Activated naive CD8-positive, alpha-beta T cell treated with anti-CD3 and anti-CD28 coated beads, Interleukin-2, amount 10 ng/mL, durations not matched to agents 7 days and 5 days (primary cell): ENCODE measurements at regions not wholly inside any gene's neighbourhood (a gene's known extent, or its start where the extent isn't known, plus 50 kb on each side); places are given as distances from the start of the nearest gene placed in this dataset.

Experiments
- ATAC-seq: fragments of 150-1000 bp; cut with Tn5 transposase; one replicate; pipeline ENCODE4 v1.10.0; 2021; ENCODE audit warnings: low read depth, moderate library complexity
- POLR2A ChIA-PET: fragments of 350-600 bp; sonication (Branson Sonifier 250); formaldehyde crosslinking; loops from one replicate; lab custom pipeline; 2021; ENCODE audit warnings: antibody characterized with exemption; lab: Charles Lee
- DNase-seq: peaks from one replicate; pipeline ENCODE4 v3.0.0; 2021
- H3K27ac Mint-ChIP-seq: one replicate; pipeline ENCODE4 v1.8.0; 2022; ENCODE audit warnings: mild to moderate bottlenecking, mixed read lengths
- H3K27me3 Mint-ChIP-seq: one replicate; pipeline ENCODE4 v1.8.0; 2022; ENCODE audit warnings: mild to moderate bottlenecking, moderate library complexity, mixed read lengths
- H3K36me3 Mint-ChIP-seq: one replicate; pipeline ENCODE4 v1.8.0; 2021; ENCODE audit warnings: mild to moderate bottlenecking, mixed read lengths
- H3K4me1 Mint-ChIP-seq: one replicate; pipeline ENCODE4 v1.8.0; 2021; ENCODE audit warnings: mixed read lengths
- H3K4me3 Mint-ChIP-seq: one replicate; pipeline ENCODE4 v1.8.0; 2022; ENCODE audit warnings: mild to moderate bottlenecking, moderate library complexity, mixed read lengths
- H3K9me3 Mint-ChIP-seq: one replicate; pipeline ENCODE4 v1.8.0; 2021; ENCODE audit warnings: mixed read lengths

DNA sequence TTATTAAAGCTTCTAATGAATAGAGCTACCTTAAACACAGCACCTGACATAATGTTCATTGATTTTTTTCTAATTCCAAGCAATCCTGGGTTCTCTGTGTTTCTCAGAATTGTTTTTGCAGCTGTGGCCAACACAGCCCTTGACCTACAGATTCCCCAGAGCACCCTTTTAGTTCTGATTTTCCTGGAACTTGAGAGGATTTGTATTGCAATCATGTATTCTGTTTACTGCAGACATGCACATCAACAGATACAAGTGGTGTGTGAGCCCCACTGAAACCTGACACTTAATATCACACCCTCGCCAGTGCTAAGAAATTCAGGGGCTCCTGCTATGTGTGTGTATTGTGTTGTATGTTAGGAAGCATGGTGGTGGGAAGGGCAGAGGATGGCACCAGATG is 344.2 kb upstream of the POM121L12 start:
- DNase-seq (no peak), ATAC-seq (no peak)
- Mint-ChIP-seq H3K27ac (no peak overlapping the region), H3K9me3 (peaks cover 15% of the 10 kb centered on the region), H3K27me3 (no peaks in the 10 kb centered on the region), H3K4me1 (no peaks in the 10 kb centered on the region), H3K36me3 (no peaks in the 10 kb centered on the region), H3K4me3 (no peak overlapping the region)
- POLR2A ChIA-PET, result no interaction called here

DNA sequence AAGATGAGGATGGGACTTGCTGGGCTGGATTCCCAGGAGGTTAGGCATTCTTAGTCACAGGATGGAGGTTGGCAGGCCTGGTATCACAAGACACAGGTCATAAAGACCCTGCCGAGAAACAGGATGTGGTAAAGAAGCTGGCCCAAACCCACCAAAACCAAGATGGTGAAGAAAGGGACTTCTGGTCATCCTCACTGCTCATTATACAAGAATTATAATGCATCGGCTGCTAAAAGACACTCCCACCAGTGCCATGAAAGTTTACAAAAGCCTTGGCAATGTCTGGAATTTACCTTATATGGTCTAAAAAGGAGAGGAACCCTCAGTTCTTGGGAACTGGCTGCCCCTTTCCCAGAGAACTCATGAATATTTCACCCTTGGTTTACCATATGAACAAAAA is 345.5 kb upstream of the POM121L12 start:
- POLR2A ChIA-PET, result no interaction called here
- DNase-seq (no peak), ATAC-seq (no peak)
- Mint-ChIP-seq H3K36me3 (no peaks in the 10 kb centered on the region), H3K27ac (no peak overlapping the region), H3K9me3 (peaks cover 14% of the 10 kb centered on the region), H3K4me3 (no peak overlapping the region), H3K27me3 (no peaks in the 10 kb centered on the region), H3K4me1 (no peaks in the 10 kb centered on the region)

DNA sequence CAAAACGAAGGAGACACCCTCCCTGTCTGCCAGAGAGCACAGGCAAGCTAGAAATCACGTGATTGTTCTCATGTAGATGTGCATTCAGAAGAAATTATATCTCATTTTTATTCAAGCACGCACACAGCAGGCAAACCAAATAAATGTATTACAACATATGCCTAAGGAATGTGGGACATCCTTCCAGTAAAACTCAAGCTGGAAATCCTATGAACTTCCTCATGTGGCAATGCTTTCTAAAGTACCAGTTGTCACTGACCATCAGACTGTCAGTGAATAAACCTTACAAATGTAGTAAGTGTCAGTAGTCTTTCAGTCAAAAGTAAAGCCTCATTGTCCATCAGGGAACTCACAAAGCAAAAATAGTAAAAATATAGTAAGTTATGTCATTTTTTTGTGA is 350.1 kb upstream of the POM121L12 start:
- no peak overlapping the region for H3K27ac Mint-ChIP-seq
- no peaks in the 10 kb centered on the region for H3K4me1 Mint-ChIP-seq
- no peak for DNase-seq
- no peak overlapping the region for H3K4me3 Mint-ChIP-seq
- H3K27me3 Mint-ChIP-seq, result no peaks in the 10 kb centered on the region
- POLR2A ChIA-PET, result no interaction called here
- H3K9me3 Mint-ChIP-seq, result peaks cover 15% of the 10 kb centered on the region
- ATAC-seq, result no peak
- H3K36me3 Mint-ChIP-seq, result no peaks in the 10 kb centered on the region

DNA sequence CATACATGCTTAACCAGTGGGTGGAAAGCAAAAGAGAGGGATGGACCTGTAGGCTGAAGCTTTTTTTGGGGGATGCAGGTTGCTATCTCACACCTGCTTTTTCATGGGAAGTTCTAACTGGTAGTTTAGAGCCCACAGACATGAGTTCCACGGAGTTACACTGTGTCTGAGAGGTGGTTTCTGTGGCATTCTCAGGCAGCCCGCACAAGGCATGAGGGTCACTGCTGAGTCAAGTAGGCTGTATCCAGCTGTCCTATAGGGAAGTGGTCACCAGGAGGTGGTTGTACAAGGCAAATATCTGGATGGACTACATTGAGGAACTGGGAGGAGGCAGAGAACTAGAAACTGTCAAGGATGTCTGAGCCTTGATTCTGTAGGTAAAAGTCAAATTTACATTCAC is 351.0 kb upstream of the POM121L12 start:
- no peak for ATAC-seq
- POLR2A ChIA-PET, result no interaction called here
- H3K27ac Mint-ChIP-seq, result no peak overlapping the region

DNA sequence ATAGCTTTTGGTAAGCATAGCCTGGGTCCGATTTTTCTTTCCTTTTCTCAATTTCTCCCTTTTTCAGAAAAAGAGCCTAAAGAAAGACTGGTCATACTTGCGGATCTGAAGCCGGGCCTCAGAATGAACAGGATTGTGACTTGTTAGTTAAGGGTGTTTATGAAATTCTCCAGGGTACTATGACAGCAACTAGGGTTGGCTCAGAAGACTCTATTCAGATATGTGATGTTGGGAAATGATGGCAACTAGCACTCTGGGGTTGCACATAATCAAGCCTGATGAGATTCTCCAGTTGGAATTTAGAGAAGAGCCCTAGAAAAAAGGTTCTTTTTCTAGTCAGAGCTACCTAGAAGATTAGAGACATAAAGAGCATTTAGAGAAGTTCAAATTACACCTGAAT is 352.4 kb upstream of the POM121L12 start:
- no peak for DNase-seq
- Mint-ChIP-seq H3K9me3 (peaks cover 12% of the 10 kb centered on the region), H3K36me3 (no peaks in the 10 kb centered on the region), H3K4me1 (no peaks in the 10 kb centered on the region), H3K27ac (no peak overlapping the region), H3K27me3 (no peaks in the 10 kb centered on the region), H3K4me3 (no peak overlapping the region)
- no peak for ATAC-seq
- POLR2A ChIA-PET, result no interaction called here

More for the DNA sequence above, 351.0 kb upstream of the POM121L12 start:
- Mint-ChIP-seq H3K4me3 (no peak overlapping the region), H3K36me3 (no peaks in the 10 kb centered on the region), H3K4me1 (no peaks in the 10 kb centered on the region), H3K27me3 (no peaks in the 10 kb centered on the region), H3K9me3 (peaks cover 11% of the 10 kb centered on the region)
- DNase-seq, result no peak

DNA sequence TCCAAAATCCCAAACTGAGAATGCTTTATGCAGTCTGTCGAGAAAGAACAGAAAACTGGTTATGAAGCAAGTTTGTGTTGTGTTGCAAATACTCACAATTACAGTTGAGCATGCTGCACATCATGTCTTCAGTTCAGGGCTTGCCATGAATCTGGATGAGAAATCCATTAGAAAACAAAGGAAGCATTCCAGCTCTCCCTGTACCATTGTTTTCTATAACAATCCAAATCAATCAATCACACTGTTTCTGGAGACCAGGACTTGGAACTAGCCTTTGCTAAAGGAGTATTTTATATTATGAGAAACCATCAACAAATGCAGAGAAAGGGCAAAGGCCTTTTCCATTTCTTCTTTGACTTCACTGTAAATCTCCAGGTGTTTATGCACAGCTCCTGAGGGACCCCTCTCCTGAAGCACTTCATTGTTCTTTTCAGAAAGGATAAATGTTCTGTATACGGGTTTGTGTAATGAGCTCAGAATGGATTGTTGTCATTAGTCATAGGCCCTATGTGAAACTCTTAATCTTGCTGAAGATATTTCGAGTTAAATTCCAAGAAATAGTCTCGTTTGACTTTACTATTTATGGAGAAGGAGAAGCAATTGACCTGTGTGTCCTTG is 364.7 kb upstream of the POM121L12 start:
- Mint-ChIP-seq H3K9me3 (no peaks in the 10 kb centered on the region), H3K27me3 (no peaks in the 10 kb centered on the region), H3K4me3 (no peak overlapping the region), H3K4me1 (no peaks in the 10 kb centered on the region), H3K27ac (no peak overlapping the region), H3K36me3 (no peaks in the 10 kb centered on the region)
- ATAC-seq, result no peak
- no peak for DNase-seq
- POLR2A ChIA-PET, result no interaction called here

DNA sequence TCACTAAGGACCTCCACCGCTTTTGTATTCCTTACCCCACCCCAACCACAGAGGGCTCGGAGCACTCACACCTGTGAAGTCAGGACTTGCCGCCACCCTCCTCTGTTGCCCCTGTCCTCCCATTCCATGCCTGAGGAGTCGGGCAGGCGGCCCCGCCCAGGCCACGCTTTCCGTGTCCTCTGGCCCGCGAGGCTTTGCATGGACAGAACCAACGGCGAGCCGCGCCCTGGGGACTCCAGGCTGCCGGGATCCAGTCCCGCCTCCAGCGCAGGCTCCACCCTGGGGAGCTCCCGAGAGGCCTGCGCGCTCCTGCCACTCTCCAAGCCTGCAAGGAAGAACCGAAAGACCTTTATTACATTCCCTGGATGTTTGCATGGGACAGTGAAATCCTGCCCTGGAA is 366.4 kb upstream of the POM121L12 start:
- no peaks in the 10 kb centered on the region for H3K36me3 Mint-ChIP-seq
- DNase-seq (no peak), ATAC-seq (no peak)
- POLR2A ChIA-PET, result no interaction called here
- H3K27me3 Mint-ChIP-seq, result no peaks in the 10 kb centered on the region
- peaks cover 2% of the 10 kb centered on the region for H3K9me3 Mint-ChIP-seq
- no peaks in the 10 kb centered on the region for H3K4me1 Mint-ChIP-seq
- no peak overlapping the region for H3K4me3 Mint-ChIP-seq
- H3K27ac Mint-ChIP-seq, result no peak overlapping the region

DNA sequence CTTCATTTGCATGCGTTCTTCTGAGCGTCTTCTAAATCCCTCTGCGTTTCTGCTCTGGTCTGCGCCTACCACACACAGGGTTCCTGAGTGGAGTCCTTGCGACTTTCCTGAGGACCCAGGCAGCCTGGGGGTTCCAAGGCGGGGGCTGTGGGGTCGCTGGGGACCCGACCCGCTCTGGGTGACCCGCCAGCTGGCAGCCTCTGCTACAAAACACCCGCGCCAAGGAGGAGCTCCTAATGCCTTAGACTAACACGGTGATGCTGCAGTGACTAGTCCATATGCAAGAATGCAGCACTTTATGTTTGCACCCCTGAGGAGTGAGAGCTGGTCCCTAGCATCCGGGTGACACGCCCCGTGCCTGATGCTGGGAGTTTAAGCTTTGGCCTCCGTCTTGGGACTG is 367.0 kb upstream of the POM121L12 start:
- DNase-seq (no peak), ATAC-seq (no peak)
- POLR2A ChIA-PET, result no interaction called here
- Mint-ChIP-seq H3K4me3 (no peak overlapping the region), H3K27ac (no peak overlapping the region), H3K36me3 (no peaks in the 10 kb centered on the region), H3K27me3 (no peaks in the 10 kb centered on the region), H3K4me1 (no peaks in the 10 kb centered on the region), H3K9me3 (peaks cover 2% of the 10 kb centered on the region)

DNA sequence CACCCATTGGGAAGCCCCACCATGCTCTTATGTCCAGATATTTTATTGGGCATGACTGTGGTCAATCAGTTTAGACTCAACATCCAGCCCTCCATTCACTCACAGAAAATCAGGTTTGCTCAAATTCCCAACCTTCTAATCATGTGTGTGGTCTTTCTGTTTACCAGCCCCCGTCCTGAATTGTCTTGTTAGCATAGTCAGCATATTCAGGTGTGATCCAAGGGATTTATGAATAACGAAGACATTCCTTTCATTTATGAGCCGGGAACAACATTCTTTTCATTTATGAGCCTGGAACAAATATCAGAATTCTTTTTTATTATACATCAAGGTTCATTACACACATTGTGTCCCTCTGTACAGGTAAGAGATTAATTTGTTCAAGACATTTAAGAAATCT is 376.3 kb upstream of the POM121L12 start:
- Mint-ChIP-seq H3K4me1 (no peaks in the 10 kb centered on the region), H3K4me3 (no peak overlapping the region), H3K27me3 (no peaks in the 10 kb centered on the region), H3K36me3 (no peaks in the 10 kb centered on the region), H3K27ac (no peak overlapping the region), H3K9me3 (peaks cover 8% of the 10 kb centered on the region)
- ATAC-seq, result no peak
- no peak for DNase-seq
- POLR2A ChIA-PET, result no interaction called here

DNA sequence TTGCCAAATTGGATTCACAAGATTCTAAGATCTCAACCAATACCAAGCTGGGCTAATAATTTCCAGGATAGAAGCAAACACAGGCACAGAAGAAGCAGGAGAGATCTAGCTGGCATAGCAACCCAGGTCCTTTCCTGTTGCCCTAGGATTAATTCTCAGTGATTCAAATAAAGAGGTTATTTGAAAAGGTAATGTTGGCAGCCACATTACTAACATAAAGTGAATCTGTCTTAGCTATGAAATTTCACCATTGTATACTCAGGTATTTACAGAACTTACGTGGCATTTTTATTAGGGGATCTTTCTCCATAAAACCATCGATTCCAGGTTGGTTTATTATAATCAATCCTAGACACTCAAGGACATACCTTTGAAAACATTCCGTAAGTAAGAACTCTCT is 379.3 kb upstream of the POM121L12 start:
- POLR2A ChIA-PET, result no interaction called here
- Mint-ChIP-seq H3K36me3 (no peaks in the 10 kb centered on the region), H3K27me3 (no peaks in the 10 kb centered on the region), H3K4me3 (no peak overlapping the region), H3K9me3 (peaks cover 12% of the 10 kb centered on the region), H3K27ac (no peak overlapping the region), H3K4me1 (no peaks in the 10 kb centered on the region)
- no peak for DNase-seq
- no peak for ATAC-seq

DNA sequence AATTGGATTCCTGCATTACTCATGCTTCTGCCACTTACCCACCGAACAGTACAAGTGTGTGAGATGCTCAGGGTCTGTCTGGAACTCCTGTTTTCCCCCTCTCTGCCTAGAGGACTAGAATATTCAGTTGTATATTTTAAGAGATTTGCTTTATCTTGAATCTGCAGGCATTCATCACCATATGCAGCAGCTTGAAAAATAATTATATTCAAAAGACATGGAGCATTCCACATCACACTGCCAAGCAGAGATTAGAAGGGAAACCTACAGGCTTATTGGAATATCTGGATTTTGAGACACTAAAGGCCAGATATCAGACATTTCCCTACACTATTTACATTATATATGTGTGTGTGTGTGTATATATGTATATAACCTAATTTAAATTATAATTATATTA is 382.8 kb upstream of the POM121L12 start:
- H3K27ac Mint-ChIP-seq, result no peak overlapping the region
- H3K4me1 Mint-ChIP-seq, result no peaks in the 10 kb centered on the region
- DNase-seq, result no peak

DNA sequence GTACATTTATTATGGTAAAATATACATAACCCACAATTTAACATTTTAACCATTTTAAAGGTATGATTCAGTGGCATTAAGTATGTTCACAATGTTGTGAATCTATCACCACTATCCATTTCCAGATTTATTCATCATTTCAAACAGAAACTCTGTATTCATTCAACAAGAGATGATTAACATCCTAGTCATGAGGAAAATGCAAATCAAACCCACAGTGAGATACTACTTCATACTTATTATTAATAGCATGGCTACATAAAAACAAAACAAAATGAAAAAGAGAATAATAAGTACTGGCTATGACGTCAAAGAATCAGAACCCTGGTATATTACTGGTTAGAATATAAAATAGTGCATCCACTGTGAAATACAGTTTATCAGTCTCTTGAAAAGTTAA is 386.6 kb upstream of the POM121L12 start:
- Mint-ChIP-seq H3K36me3 (no peaks in the 10 kb centered on the region), H3K9me3 (peaks cover 6% of the 10 kb centered on the region), H3K27me3 (no peaks in the 10 kb centered on the region), H3K4me1 (no peaks in the 10 kb centered on the region), H3K4me3 (no peak overlapping the region), H3K27ac (no peak overlapping the region)
- ATAC-seq, result no peak
- POLR2A ChIA-PET, result no interaction called here
- DNase-seq, result no peak

More for the DNA sequence above, 382.8 kb upstream of the POM121L12 start:
- no peaks in the 10 kb centered on the region for H3K27me3 Mint-ChIP-seq
- no peaks in the 10 kb centered on the region for H3K36me3 Mint-ChIP-seq
- no peak overlapping the region for H3K4me3 Mint-ChIP-seq
- no peak for ATAC-seq
- H3K9me3 Mint-ChIP-seq, result peaks cover 8% of the 10 kb centered on the region
- POLR2A ChIA-PET, result no interaction called here

DNA sequence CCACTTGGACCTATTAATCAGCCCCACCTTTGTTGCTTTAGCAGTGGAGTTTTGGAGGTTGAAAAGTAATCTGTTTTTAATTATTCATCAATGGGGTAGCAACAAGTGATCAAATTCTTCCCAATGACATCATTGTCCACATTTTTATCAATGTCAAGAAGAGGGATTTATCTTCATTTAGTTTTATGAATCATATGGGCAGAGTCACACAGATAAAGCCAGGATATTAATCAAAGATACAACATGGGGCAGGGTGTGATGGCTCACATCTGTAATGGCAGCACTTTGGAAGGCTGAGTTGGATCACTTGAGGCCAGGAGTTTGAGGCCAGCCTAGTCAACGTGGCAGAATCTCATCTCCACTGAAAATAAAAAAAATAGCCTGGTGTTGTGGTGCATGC is 388.4 kb upstream of the POM121L12 start:
- H3K4me3 Mint-ChIP-seq, result no peak overlapping the region
- POLR2A ChIA-PET, result no interaction called here
- DNase-seq (no peak), ATAC-seq (no peak)
- peaks cover 5% of the 10 kb centered on the region for H3K9me3 Mint-ChIP-seq
- no peak overlapping the region for H3K27ac Mint-ChIP-seq
- no peaks in the 10 kb centered on the region for H3K36me3 Mint-ChIP-seq
- no peaks in the 10 kb centered on the region for H3K27me3 Mint-ChIP-seq
- no peaks in the 10 kb centered on the region for H3K4me1 Mint-ChIP-seq

DNA sequence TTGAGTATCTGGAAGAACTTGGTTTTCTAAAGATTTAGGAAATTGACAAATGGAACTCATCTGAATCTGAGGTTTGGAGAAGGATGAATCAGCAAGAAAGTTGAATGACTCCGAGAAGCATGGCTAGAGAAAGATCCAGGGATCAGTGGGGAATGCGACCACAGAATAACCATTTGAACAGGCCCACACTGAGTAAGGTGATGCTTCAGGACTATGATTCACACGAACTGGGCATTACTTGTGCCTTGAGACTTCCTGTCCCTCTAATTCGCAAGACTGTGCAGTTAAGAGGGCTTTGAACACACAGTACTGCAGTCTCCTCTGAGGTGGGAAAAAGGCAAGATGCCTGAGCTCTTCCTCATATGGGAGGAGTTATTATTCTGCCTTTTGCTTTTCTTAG is 395.5 kb upstream of the POM121L12 start:
- Mint-ChIP-seq H3K36me3 (no peaks in the 10 kb centered on the region), H3K27me3 (no peaks in the 10 kb centered on the region), H3K9me3 (peaks cover 7% of the 10 kb centered on the region), H3K4me3 (no peak overlapping the region), H3K4me1 (no peaks in the 10 kb centered on the region), H3K27ac (no peak overlapping the region)
- ATAC-seq (no peak), DNase-seq (no peak)
- POLR2A ChIA-PET, result no interaction called here

DNA sequence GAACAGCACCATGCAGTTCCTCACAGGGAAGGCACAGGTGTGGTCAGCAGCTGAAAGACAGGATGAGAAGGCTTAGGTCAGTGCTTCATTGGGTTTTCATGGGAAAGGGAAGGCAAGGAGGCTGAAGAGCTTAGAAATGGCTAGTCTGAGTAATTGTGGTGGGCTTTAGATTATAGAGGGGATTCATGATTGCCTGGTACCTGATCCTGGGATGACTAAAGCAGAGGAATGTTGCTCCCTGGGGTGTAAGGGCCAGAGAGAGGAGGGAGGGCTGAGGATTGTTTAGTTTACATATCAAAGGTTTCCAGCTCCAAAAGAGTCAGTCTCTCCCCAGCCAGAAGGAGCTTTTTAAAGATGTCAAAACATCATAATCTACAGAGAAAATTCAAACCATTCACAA is 396.3 kb upstream of the POM121L12 start:
- Mint-ChIP-seq H3K4me1 (no peaks in the 10 kb centered on the region), H3K4me3 (no peak overlapping the region), H3K27ac (no peak overlapping the region), H3K27me3 (no peaks in the 10 kb centered on the region), H3K9me3 (peaks cover 8% of the 10 kb centered on the region), H3K36me3 (no peaks in the 10 kb centered on the region)
- ATAC-seq (no peak), DNase-seq (no peak)
- POLR2A ChIA-PET, result no interaction called here
